ENCODE measurements at regions not wholly inside any gene's neighbourhood (a gene's known extent, or its start where the extent isn't known, plus 50 kb on each side); places are given as distances from the start of the nearest gene placed in this dataset.

DNA sequence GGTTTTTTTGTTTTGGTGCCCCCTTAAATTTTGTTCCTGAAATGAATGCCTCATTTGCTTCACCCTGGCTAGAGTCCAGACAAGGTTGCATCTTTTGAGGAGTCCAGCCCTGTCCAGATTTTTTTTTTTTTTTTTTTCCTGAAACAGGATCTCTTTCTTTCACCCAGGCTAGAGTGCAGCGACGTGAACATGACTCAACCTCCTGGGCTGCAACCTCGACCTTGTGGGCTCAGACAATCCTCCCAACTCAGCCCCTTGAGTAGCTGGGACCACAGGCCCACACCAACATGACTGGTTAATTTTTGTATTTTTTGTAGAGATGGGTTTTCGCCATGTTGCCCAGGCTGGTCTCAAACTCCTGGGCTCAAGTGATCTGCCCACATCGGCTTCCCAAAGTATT lies 469.0 kb upstream of the BRINP1 start:
- DNase-seq (ENCODE audit: insufficient read length, low spot score) (no peak), FAIRE-seq (no peak)
- no peak for TF ChIP-seq POLR2AphosphoS5 (IDR thresholded peaks at IDR 0.05; ENCODE audit: low read depth, low read length)
- no peak for TF ChIP-seq PAX5 (IDR thresholded peaks at IDR 0.05; ENCODE audit: insufficient read depth, low read length, severe bottlenecking)
- TF ChIP-seq SPI1 (IDR thresholded peaks at IDR 0.05; ENCODE audit: low read depth, low read length): no peak
- TF ChIP-seq POU2F2 (IDR thresholded peaks at IDR 0.05; ENCODE audit: low read depth, low read length): no peak
- no peak for TF ChIP-seq POLR2A (IDR thresholded peaks at IDR 0.05; ENCODE audit: low read depth, low read length)
- TF ChIP-seq TAF1 (IDR thresholded peaks at IDR 0.05; ENCODE audit: low read depth, low read length): no peak

DNA sequence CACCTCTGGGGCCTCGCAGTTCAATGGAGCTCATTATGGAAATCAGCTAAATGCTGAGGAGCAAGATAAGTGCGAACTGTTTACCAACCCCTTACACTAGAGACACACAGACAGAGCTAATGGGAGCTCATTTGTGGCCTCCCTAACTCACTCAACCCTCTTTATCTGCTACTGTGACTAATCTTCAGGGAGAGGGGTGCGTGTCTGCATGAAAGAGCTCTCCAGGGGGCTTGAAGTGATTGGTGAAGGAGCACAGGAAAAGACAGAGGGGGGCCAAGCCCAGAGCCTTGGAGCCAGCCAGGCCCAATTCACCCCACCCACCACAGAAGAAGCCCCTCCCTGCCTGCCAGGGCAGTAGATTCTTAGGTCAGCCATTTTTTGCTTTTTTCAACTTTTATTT lies 466.8 kb upstream of the BRINP1 start:
- no peak for FAIRE-seq
- no peak for TF ChIP-seq POU2F2 (IDR thresholded peaks at IDR 0.05; ENCODE audit: low read depth, low read length)
- no peak for TF ChIP-seq SPI1 (IDR thresholded peaks at IDR 0.05; ENCODE audit: low read depth, low read length)
- TF ChIP-seq PAX5 (IDR thresholded peaks at IDR 0.05; ENCODE audit: insufficient read depth, low read length, severe bottlenecking): no peak
- TF ChIP-seq POLR2A (IDR thresholded peaks at IDR 0.05; ENCODE audit: low read depth, low read length): no peak
- TF ChIP-seq TAF1 (IDR thresholded peaks at IDR 0.05; ENCODE audit: low read depth, low read length): no peak
- no peak for TF ChIP-seq POLR2AphosphoS5 (IDR thresholded peaks at IDR 0.05; ENCODE audit: low read depth, low read length)
- no peak for DNase-seq (ENCODE audit: insufficient read length, low spot score)

DNA sequence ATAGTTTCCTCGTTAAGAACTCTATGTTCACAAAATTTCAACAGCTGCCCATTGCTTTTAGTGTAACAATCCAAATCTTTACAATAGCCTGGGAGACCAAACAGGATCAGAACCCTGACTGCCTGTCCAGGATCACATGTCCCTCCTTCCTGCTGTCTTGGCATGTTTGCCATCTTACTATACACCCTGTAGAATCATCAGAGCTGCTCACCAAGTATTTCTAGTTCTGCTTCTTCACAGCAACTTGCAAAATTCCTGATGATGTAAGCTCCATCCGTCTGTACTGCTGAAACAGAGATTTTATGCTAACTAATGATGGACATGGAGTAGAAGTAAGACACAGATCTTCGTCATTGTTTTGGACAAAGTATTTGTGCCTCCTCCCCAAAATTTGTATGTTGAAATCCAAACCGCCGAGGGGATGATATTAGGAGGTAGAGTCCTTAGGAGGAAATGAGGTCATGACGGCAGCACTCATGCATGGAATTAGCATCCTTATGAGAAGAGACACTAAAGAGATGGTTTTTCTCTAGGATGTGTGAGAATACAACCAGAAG lies 464.9 kb upstream of the BRINP1 start:
- no peak for TF ChIP-seq POLR2AphosphoS5 (IDR thresholded peaks at IDR 0.05; ENCODE audit: low read depth, low read length)
- no peak for TF ChIP-seq TAF1 (IDR thresholded peaks at IDR 0.05; ENCODE audit: low read depth, low read length)
- TF ChIP-seq SPI1 (IDR thresholded peaks at IDR 0.05; ENCODE audit: low read depth, low read length): no peak
- TF ChIP-seq POLR2A (IDR thresholded peaks at IDR 0.05; ENCODE audit: low read depth, low read length): no peak
- TF ChIP-seq PAX5 (IDR thresholded peaks at IDR 0.05; ENCODE audit: insufficient read depth, low read length, severe bottlenecking): no peak
- no peak for TF ChIP-seq POU2F2 (IDR thresholded peaks at IDR 0.05; ENCODE audit: low read depth, low read length)
- FAIRE-seq (no peak), DNase-seq (ENCODE audit: insufficient read length, low spot score) (no peak)

DNA sequence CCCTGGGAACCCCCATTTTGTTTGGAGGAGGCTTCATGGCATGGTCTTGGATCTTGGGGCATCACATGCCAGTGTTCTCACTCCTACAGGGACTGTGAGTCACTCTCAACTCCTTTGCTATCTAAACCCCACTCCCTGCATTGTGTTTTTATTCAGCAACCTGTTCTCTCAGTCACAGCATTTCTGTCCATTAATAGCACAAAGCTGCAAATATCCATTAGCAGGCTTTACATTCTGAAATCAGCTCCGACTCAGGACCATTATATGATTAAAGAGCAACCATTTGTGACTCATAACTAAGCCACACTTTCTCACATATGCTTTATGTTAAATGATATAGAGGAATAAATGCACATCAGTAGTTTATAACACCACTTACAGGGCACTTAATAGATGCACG lies 462.1 kb upstream of the BRINP1 start:
- no peak for FAIRE-seq
- no peak for DNase-seq (ENCODE audit: insufficient read length, low spot score)
- TF ChIP-seq SPI1 (IDR thresholded peaks at IDR 0.05; ENCODE audit: low read depth, low read length): no peak
- TF ChIP-seq POLR2AphosphoS5 (IDR thresholded peaks at IDR 0.05; ENCODE audit: low read depth, low read length): no peak
- TF ChIP-seq TAF1 (IDR thresholded peaks at IDR 0.05; ENCODE audit: low read depth, low read length): no peak
- no peak for TF ChIP-seq PAX5 (IDR thresholded peaks at IDR 0.05; ENCODE audit: insufficient read depth, low read length, severe bottlenecking)
- no peak for TF ChIP-seq POLR2A (IDR thresholded peaks at IDR 0.05; ENCODE audit: low read depth, low read length)
- TF ChIP-seq POU2F2 (IDR thresholded peaks at IDR 0.05; ENCODE audit: low read depth, low read length): no peak

DNA sequence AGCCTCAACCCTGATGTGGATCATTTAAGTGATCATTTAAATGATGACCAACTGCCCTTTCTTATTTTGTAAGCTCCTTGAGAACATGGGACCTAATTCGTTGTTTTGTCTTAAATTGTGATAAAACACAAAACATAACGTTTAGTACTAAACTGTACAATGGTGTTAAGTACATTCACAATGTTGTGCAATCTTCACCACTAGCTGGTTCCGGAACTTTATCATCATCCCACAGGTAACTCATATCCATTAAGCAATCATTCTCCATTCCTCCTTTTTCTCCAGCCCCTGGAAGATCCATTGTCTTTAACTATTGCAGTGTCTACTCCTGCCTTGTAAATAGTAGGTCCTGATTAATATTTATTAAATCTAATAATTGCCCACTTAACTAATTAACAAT lies 460.5 kb upstream of the BRINP1 start:
- DNase-seq (ENCODE audit: insufficient read length, low spot score): no peak
- no peak for TF ChIP-seq POU2F2 (IDR thresholded peaks at IDR 0.05; ENCODE audit: low read depth, low read length)
- no peak for TF ChIP-seq POLR2A (IDR thresholded peaks at IDR 0.05; ENCODE audit: low read depth, low read length)
- TF ChIP-seq PAX5 (IDR thresholded peaks at IDR 0.05; ENCODE audit: insufficient read depth, low read length, severe bottlenecking): no peak
- no peak for TF ChIP-seq POLR2AphosphoS5 (IDR thresholded peaks at IDR 0.05; ENCODE audit: low read depth, low read length)
- no peak for TF ChIP-seq TAF1 (IDR thresholded peaks at IDR 0.05; ENCODE audit: low read depth, low read length)
- TF ChIP-seq SPI1 (IDR thresholded peaks at IDR 0.05; ENCODE audit: low read depth, low read length): no peak
- FAIRE-seq: no peak

DNA sequence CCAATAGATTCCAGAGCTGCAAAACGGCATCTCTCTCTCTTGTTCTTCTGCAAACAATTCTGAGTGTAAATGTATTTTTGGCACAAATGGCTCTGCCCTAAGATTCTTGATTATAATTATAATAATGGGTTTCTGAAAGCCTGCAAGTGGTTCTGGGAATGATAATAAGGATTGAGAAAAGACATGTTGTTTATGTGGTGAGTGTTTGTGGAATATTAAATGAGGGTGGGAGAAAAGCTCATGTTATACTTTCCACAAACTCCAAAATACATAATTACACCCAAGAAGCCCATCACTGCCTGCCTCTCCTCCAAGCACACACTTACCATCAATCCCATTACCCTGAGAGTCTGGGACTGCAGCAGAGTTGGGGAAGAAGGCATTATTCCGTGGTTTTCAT lies 460.0 kb upstream of the BRINP1 start:
- FAIRE-seq: no peak

DNA sequence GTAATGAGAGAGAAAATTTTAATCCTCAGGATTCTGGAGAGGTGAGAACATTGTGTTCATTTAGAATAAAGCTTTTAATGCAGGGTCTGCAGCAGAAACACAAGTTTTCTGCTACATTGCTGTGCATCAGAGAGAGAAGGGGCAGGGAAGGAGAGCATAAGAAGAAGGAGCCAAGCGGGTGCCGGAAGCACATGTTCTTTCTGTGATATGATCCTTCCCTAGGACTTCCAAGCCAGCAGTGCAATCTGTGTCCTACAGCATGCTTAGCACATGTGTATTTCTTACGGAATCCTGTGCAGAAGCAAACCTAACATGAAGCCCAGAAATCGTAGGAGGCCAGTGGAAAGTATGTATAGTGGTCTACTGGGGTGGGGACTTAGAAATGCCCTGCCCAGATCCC lies 458.3 kb upstream of the BRINP1 start:
- TF ChIP-seq POLR2AphosphoS5 (IDR thresholded peaks at IDR 0.05; ENCODE audit: low read depth, low read length) (no peak), TAF1 (IDR thresholded peaks at IDR 0.05; ENCODE audit: low read depth, low read length) (no peak), PAX5 (IDR thresholded peaks at IDR 0.05; ENCODE audit: insufficient read depth, low read length, severe bottlenecking) (no peak), POU2F2 (IDR thresholded peaks at IDR 0.05; ENCODE audit: low read depth, low read length) (no peak), POLR2A (IDR thresholded peaks at IDR 0.05; ENCODE audit: low read depth, low read length) (no peak), SPI1 (IDR thresholded peaks at IDR 0.05; ENCODE audit: low read depth, low read length) (no peak)
- FAIRE-seq: no peak

More for the DNA sequence above, 460.0 kb upstream of the BRINP1 start:
- TF ChIP-seq POLR2AphosphoS5 (IDR thresholded peaks at IDR 0.05; ENCODE audit: low read depth, low read length): no peak
- no peak for TF ChIP-seq POLR2A (IDR thresholded peaks at IDR 0.05; ENCODE audit: low read depth, low read length)
- no peak for TF ChIP-seq TAF1 (IDR thresholded peaks at IDR 0.05; ENCODE audit: low read depth, low read length)
- no peak for TF ChIP-seq PAX5 (IDR thresholded peaks at IDR 0.05; ENCODE audit: insufficient read depth, low read length, severe bottlenecking)
- TF ChIP-seq POU2F2 (IDR thresholded peaks at IDR 0.05; ENCODE audit: low read depth, low read length): no peak
- TF ChIP-seq SPI1 (IDR thresholded peaks at IDR 0.05; ENCODE audit: low read depth, low read length): no peak
- DNase-seq (ENCODE audit: insufficient read length, low spot score): no peak

DNA sequence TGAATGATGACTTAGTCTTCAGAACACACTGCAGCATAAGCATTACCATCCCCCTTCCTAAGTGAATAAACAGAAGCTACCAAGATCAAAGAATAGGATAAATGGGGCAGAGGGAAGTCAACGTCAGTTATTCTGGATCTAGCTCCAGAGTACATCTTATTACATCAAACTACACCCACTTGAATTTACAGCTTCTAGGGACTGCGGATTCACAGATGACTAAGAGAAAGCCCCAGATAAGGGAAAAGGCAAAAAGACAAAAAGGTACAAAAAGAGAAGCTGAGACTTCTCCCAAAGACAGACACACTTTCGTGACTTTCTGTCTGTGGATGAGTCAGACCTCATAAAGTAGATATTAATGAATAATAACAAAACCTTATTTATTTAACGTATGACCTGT lies 457.9 kb upstream of the BRINP1 start:
- TF ChIP-seq POLR2A (IDR thresholded peaks at IDR 0.05; ENCODE audit: low read depth, low read length) (no peak), PAX5 (IDR thresholded peaks at IDR 0.05; ENCODE audit: insufficient read depth, low read length, severe bottlenecking) (no peak), POU2F2 (IDR thresholded peaks at IDR 0.05; ENCODE audit: low read depth, low read length) (no peak), SPI1 (IDR thresholded peaks at IDR 0.05; ENCODE audit: low read depth, low read length) (no peak), TAF1 (IDR thresholded peaks at IDR 0.05; ENCODE audit: low read depth, low read length) (no peak), POLR2AphosphoS5 (IDR thresholded peaks at IDR 0.05; ENCODE audit: low read depth, low read length) (no peak)
- FAIRE-seq: no peak
- no peak for DNase-seq (ENCODE audit: insufficient read length, low spot score)

More for the DNA sequence above, 458.3 kb upstream of the BRINP1 start:
- no peak for DNase-seq (ENCODE audit: insufficient read length, low spot score)

DNA sequence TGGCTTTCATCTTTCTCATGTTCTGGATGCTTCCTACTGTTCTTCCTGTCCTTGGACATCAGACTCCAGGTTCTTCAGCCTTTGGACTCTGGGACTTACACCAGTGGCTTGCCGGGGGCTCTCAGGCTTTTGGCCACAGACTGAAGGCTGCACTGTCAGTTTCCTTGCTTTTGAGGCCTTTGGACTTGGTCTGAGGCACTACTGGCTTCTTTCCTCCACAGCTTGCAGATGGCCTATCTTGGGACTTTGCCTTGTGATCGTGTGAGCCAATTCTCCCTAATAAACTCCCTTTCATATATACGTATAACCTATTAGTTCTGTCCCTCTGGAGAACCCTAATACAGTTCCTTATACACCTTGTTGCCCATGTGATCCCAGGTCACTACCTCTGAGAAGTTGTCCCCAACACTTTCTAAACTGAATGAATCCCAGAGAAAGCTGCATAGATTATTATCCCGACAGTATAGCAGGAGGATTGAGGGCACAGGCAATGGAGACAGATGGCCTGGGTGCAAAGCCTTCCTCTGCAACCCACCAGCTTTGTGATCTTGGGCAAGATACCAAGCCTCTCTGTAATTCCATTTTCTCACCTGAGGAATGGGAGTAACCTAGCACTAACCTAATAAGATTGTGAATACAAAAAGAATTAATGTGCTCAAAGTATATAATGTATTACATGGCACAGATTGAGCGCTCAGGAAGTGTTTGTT lies 449.6 kb upstream of the BRINP1 start:
- FAIRE-seq (no peak), DNase-seq (ENCODE audit: insufficient read length, low spot score) (no peak)
- no peak for TF ChIP-seq POU2F2 (IDR thresholded peaks at IDR 0.05; ENCODE audit: low read depth, low read length)
- no peak for TF ChIP-seq TAF1 (IDR thresholded peaks at IDR 0.05; ENCODE audit: low read depth, low read length)
- TF ChIP-seq POLR2A (IDR thresholded peaks at IDR 0.05; ENCODE audit: low read depth, low read length): no peak
- no peak for TF ChIP-seq POLR2AphosphoS5 (IDR thresholded peaks at IDR 0.05; ENCODE audit: low read depth, low read length)
- TF ChIP-seq PAX5 (IDR thresholded peaks at IDR 0.05; ENCODE audit: insufficient read depth, low read length, severe bottlenecking): no peak
- TF ChIP-seq SPI1 (IDR thresholded peaks at IDR 0.05; ENCODE audit: low read depth, low read length): no peak

Measured in GM12891 (cell line).